Glomerular visceral epithelial cell (primary cell): ENCODE measurements at regions not wholly inside any gene's neighbourhood (a gene's known extent, or its start where the extent isn't known, plus 50 kb on each side); places are given as distances from the start of the nearest gene placed in this dataset.

Experiments
- DNase-seq: peaks from one replicate; pipeline ENCODE4 v3.0.0-alpha.2; 2016; ENCODE audit errors: extremely low spot score

DNA sequence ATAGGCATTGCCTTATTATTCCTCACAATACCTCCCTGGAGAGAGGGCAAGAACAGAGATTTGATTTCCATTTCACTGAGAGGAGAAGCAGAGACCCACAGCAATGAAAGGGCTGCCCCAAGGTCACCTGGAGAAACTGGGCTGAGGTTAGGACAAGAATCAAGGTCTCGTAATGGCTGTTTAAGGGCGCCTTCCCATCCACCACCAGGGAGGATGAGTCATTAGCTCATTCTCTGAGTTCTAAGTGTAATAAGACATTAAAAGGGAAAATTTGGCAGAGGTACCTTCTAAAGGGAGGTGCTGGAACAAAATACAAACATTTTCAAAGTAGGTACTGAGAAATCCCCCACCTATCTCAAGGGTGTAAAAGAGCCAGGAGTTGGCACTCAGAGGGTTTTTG lies 52.6 kb upstream of the TCERG1 start:
- peak; percentile 9 for DNase-seq

GRCh38 chr5:146395193-146395592 lies 51.9 kb upstream of the TCERG1 start:
- DNase-seq = peak; percentile 25
